Activated T-helper 2 cell treated with anti-CD3 and anti-CD28 coated beads, Interferon-gamma antibody, Interleukin-2, Interleukin-4, amounts not matched to agents 10 μg/mL and 5 μg/mL and 100 μg/mL, durations not matched to agents 14 hours and 24 hours and 36 hours (primary cell): ENCODE measurements at regions not wholly inside any gene's neighbourhood (a gene's known extent, or its start where the extent isn't known, plus 50 kb on each side); places are given as distances from the start of the nearest gene placed in this dataset.
"Not testable (repeated sequence)": the region's sequence is repeated elsewhere in the genome, so short reads cannot be mapped to it uniquely, and the experiment has no call there.

ENCODE experiments used
- DNase-seq: peaks from one replicate; pipeline ENCODE4 v3.0.0; 2021; ENCODE audit warnings: low spot score
- H3K27ac Mint-ChIP-seq: one replicate; pipeline ENCODE4 v1.8.0; 2021; ENCODE audit warnings: mixed read lengths
- H3K27me3 Mint-ChIP-seq: one replicate; pipeline ENCODE4 v1.8.0; 2021; ENCODE audit warnings: low read depth, mixed read lengths
- H3K36me3 Mint-ChIP-seq: one replicate; pipeline ENCODE4 v1.8.0; 2021; ENCODE audit warnings: low read depth, mixed read lengths
- H3K4me1 Mint-ChIP-seq: one replicate; pipeline ENCODE4 v1.8.0; 2021; ENCODE audit warnings: low read depth, mixed read lengths
- H3K4me3 Mint-ChIP-seq: one replicate; pipeline ENCODE4 v1.8.0; 2021; ENCODE audit warnings: low read depth, mild to moderate bottlenecking, moderate library complexity, mixed read lengths
- H3K9me3 Mint-ChIP-seq: one replicate; pipeline ENCODE4 v1.8.0; 2021; ENCODE audit warnings: mixed read lengths
- intact Hi-C: fragments of 100-400 bp; cut with micrococcal nuclease; formaldehyde crosslinking; loops from one replicate; pipeline ENCODE4 v1.15.1; 2023

GRCh38 chr3:176141837-176142236, 1055.4 kb downstream of the TBL1XR1 start:
- no peak overlapping the region for H3K27ac Mint-ChIP-seq
- H3K4me3 Mint-ChIP-seq: no peak overlapping the region
- peaks cover 26% of the 10 kb centered on the region for H3K9me3 Mint-ChIP-seq
- H3K4me1 Mint-ChIP-seq: no peaks in the 10 kb centered on the region
- no peak for DNase-seq
- intact Hi-C loops: no loop called here
- H3K36me3 Mint-ChIP-seq: no peaks in the 10 kb centered on the region
- H3K27me3 Mint-ChIP-seq: no peaks in the 10 kb centered on the region

GRCh38 chr3:176120507-176120906, 1076.8 kb downstream of the TBL1XR1 start:
- intact Hi-C loops: no loop called here
- no peaks in the 10 kb centered on the region for H3K4me1 Mint-ChIP-seq
- H3K4me3 Mint-ChIP-seq: no peak overlapping the region
- DNase-seq: no peak
- no peak overlapping the region for H3K27ac Mint-ChIP-seq
- H3K36me3 Mint-ChIP-seq: no peaks in the 10 kb centered on the region
- H3K9me3 Mint-ChIP-seq: peaks cover 13% of the 10 kb centered on the region
- no peaks in the 10 kb centered on the region for H3K27me3 Mint-ChIP-seq

GRCh38 chr3:176119826-176120225, 1077.5 kb downstream of the TBL1XR1 start:
- Mint-ChIP-seq H3K4me3 (no peak overlapping the region), H3K27me3 (no peaks in the 10 kb centered on the region), H3K9me3 (peaks cover 15% of the 10 kb centered on the region), H3K4me1 (no peaks in the 10 kb centered on the region), H3K36me3 (no peaks in the 10 kb centered on the region), H3K27ac (no peak overlapping the region)
- intact Hi-C loops: no loop called here
- no peak for DNase-seq

- no peak for DNase-seq
- peaks cover 10% of the 10 kb centered on the region for H3K9me3 Mint-ChIP-seq
- H3K4me1 Mint-ChIP-seq: no peaks in the 10 kb centered on the region
- no peak overlapping the region for H3K27ac Mint-ChIP-seq
- no peaks in the 10 kb centered on the region for H3K36me3 Mint-ChIP-seq
- H3K4me3 Mint-ChIP-seq: no peak overlapping the region
- no peaks in the 10 kb centered on the region for H3K27me3 Mint-ChIP-seq
- intact Hi-C loops: no loop called here
Observed at GRCh38 chr3:176106380-176106779, 1090.9 kb downstream of the TBL1XR1 start.

GRCh38 chr3:176097027-176097426, 1100.3 kb downstream of the TBL1XR1 start:
- Mint-ChIP-seq H3K27ac (no peak overlapping the region), H3K36me3 (no peaks in the 10 kb centered on the region), H3K4me1 (no peaks in the 10 kb centered on the region), H3K9me3 (peaks cover 13% of the 10 kb centered on the region), H3K27me3 (no peaks in the 10 kb centered on the region), H3K4me3 (no peak overlapping the region)
- DNase-seq: no peak
- intact Hi-C loops: no loop called here

- H3K27me3 Mint-ChIP-seq, H3K4me3 Mint-ChIP-seq, H3K27ac Mint-ChIP-seq, H3K4me1 Mint-ChIP-seq, H3K36me3 Mint-ChIP-seq, intact Hi-C loops, DNase-seq: not testable (repeated sequence)
- peaks cover 10% of the 10 kb centered on the region for H3K9me3 Mint-ChIP-seq
Observed at GRCh38 chr3:176093892-176094291, 1103.4 kb downstream of the TBL1XR1 start.

- Mint-ChIP-seq H3K4me1 (no peaks in the 10 kb centered on the region), H3K4me3 (no peak overlapping the region), H3K27ac (no peak overlapping the region), H3K36me3 (no peaks in the 10 kb centered on the region), H3K9me3 (peaks cover 18% of the 10 kb centered on the region), H3K27me3 (no peaks in the 10 kb centered on the region)
- intact Hi-C loops: no loop called here
- DNase-seq: no peak
Observed at GRCh38 chr3:176090727-176091126, 1106.6 kb downstream of the TBL1XR1 start.

GRCh38 chr3:176088962-176089383, 1108.3 kb downstream of the TBL1XR1 start:
- Mint-ChIP-seq H3K4me3 (no peak overlapping the region), H3K36me3 (no peaks in the 10 kb centered on the region), H3K27me3 (no peaks in the 10 kb centered on the region), H3K9me3 (peaks cover 12% of the 10 kb centered on the region), H3K27ac (no peak overlapping the region), H3K4me1 (no peaks in the 10 kb centered on the region)
- no peak for DNase-seq
- intact Hi-C loops: no loop called here

GRCh38 chr3:176087066-176087697, 1110.1 kb downstream of the TBL1XR1 start:
- intact Hi-C loops: no loop called here
- Mint-ChIP-seq H3K4me3 (no peak overlapping the region), H3K27me3 (no peaks in the 10 kb centered on the region)

GRCh38 chr3:176079785-176080184, 1117.5 kb downstream of the TBL1XR1 start:
- intact Hi-C loops: no loop called here
- no peaks in the 10 kb centered on the region for H3K4me1 Mint-ChIP-seq
- H3K36me3 Mint-ChIP-seq: no peaks in the 10 kb centered on the region

More at GRCh38 chr3:176087066-176087697, 1110.1 kb downstream of the TBL1XR1 start:
- Mint-ChIP-seq H3K9me3 (peaks cover 11% of the 10 kb centered on the region), H3K4me1 (no peaks in the 10 kb centered on the region), H3K27ac (no peak overlapping the region), H3K36me3 (no peaks in the 10 kb centered on the region)
- no peak for DNase-seq

GRCh38 chr3:176078906-176079305, 1118.4 kb downstream of the TBL1XR1 start:
- H3K4me1 Mint-ChIP-seq: no peaks in the 10 kb centered on the region
- intact Hi-C loops: no loop called here
- no peak overlapping the region for H3K27ac Mint-ChIP-seq
- H3K27me3 Mint-ChIP-seq: no peaks in the 10 kb centered on the region
- DNase-seq: no peak
- H3K4me3 Mint-ChIP-seq: no peak overlapping the region
- H3K36me3 Mint-ChIP-seq: no peaks in the 10 kb centered on the region
- peaks cover 14% of the 10 kb centered on the region for H3K9me3 Mint-ChIP-seq

More at GRCh38 chr3:176079785-176080184, 1117.5 kb downstream of the TBL1XR1 start:
- Mint-ChIP-seq H3K9me3 (peaks cover 12% of the 10 kb centered on the region), H3K27ac (no peak overlapping the region), H3K4me3 (no peak overlapping the region), H3K27me3 (no peaks in the 10 kb centered on the region)
- DNase-seq: no peak

- Mint-ChIP-seq H3K36me3 (no peaks in the 10 kb centered on the region), H3K9me3 (peaks cover 17% of the 10 kb centered on the region), H3K4me3 (no peak overlapping the region), H3K4me1 (no peaks in the 10 kb centered on the region), H3K27me3 (no peaks in the 10 kb centered on the region), H3K27ac (no peak overlapping the region)
- intact Hi-C loops: no loop called here
- DNase-seq: no peak
Observed at GRCh38 chr3:176075491-176075890, 1121.8 kb downstream of the TBL1XR1 start.

GRCh38 chr3:176075046-176075445, 1122.2 kb downstream of the TBL1XR1 start:
- no peaks in the 10 kb centered on the region for H3K4me1 Mint-ChIP-seq
- H3K4me3 Mint-ChIP-seq: no peak overlapping the region
- no peaks in the 10 kb centered on the region for H3K27me3 Mint-ChIP-seq
- no peaks in the 10 kb centered on the region for H3K36me3 Mint-ChIP-seq
- DNase-seq: no peak
- H3K9me3 Mint-ChIP-seq: peaks cover 17% of the 10 kb centered on the region
- no peak overlapping the region for H3K27ac Mint-ChIP-seq
- intact Hi-C loops: no loop called here

- DNase-seq: no peak
- Mint-ChIP-seq H3K27ac (no peak overlapping the region), H3K9me3 (peaks cover 17% of the 10 kb centered on the region), H3K4me1 (no peaks in the 10 kb centered on the region), H3K4me3 (no peak overlapping the region), H3K27me3 (no peaks in the 10 kb centered on the region), H3K36me3 (no peaks in the 10 kb centered on the region)
- intact Hi-C loops: no loop called here
Observed at GRCh38 chr3:176074096-176074495, 1123.2 kb downstream of the TBL1XR1 start.
